Liver (tissue), 9 donors: ENCODE measurements at regions not wholly inside any gene's neighbourhood (a gene's known extent, or its start where the extent isn't known, plus 50 kb on each side); places are given as distances from the start of the nearest gene placed in this dataset. TPM values are rescaled to one million over a fixed set of nuclear protein-coding genes. Genes with fewer than 3 reads are reported as not detected.

Experiments used
- DNase-seq: peaks from one replicate; pipeline ENCODE4 v3.0.0-alpha.2; 2017; ENCODE audit warnings: low spot score
- H3K27ac ChIP-seq, 2 donors: one replicate each; pipeline ENCODE4 v1.7.0; 2013; ENCODE audit warnings: inconsistent platforms in 2 of 2, low read length in 2 of 2, control low read depth in 1 of 2, low read depth in 1 of 2, mild to moderate bottlenecking in 1 of 2
- H3K27me3 ChIP-seq, 4 donors: one replicate each; pipeline versions ENCODE4 v1.6.1 to v1.7.0; 2013; ENCODE audit warnings: low read length in 3 of 4, inconsistent platforms in 1 of 4, mild to moderate bottlenecking in 1 of 4, moderate library complexity in 1 of 4; ENCODE audit not compliant: control insufficient read depth in 4 of 4, insufficient read depth in 4 of 4
- H3K36me3 ChIP-seq, 4 donors: one replicate each; pipeline versions ENCODE4 v1.6.1 to v1.7.0; 2013; ENCODE audit warnings: low read length in 3 of 4, mild to moderate bottlenecking in 3 of 4, low read depth in 1 of 4, moderate library complexity in 1 of 4; ENCODE audit not compliant: control insufficient read depth in 4 of 4, insufficient read depth in 3 of 4
- H3K4me1 ChIP-seq, 4 donors: one replicate each; pipeline versions ENCODE4 v1.6.1 to v1.7.0; 2013; ENCODE audit warnings: low read length in 3 of 4, mild to moderate bottlenecking in 3 of 4, moderate library complexity in 1 of 4; ENCODE audit not compliant: control insufficient read depth in 4 of 4, insufficient read depth in 4 of 4
- H3K4me3 ChIP-seq, 3 donors: one replicate each; pipeline versions ENCODE4 v1.6.1 to v1.7.0; 2013; ENCODE audit warnings: low read length in 3 of 3, control low read depth in 1 of 3, low read depth in 1 of 3, mild to moderate bottlenecking in 1 of 3
- H3K9ac ChIP-seq, 2 donors: one replicate each; pipeline ENCODE4 v1.7.0; 2013; ENCODE audit warnings: low read length in 2 of 2, mild to moderate bottlenecking in 2 of 2, moderate library complexity in 2 of 2, control low read depth in 1 of 2, low read depth in 1 of 2
- H3K9me3 ChIP-seq, 4 donors: one replicate each; pipeline versions ENCODE4 v1.6.1 to v1.7.0; 2013; ENCODE audit warnings: low read length in 3 of 4; ENCODE audit not compliant: control insufficient read depth in 4 of 4
- FOXA1 ChIP-seq: IDR thresholded peaks from 2 replicates; pipeline ENCODE4 v1.6.1; 2016; ENCODE audit warnings: antibody characterized with exemption
- FOXA2 ChIP-seq: IDR thresholded peaks from 2 replicates; pipeline ENCODE4 v1.6.1; 2016; ENCODE audit warnings: antibody characterized with exemption
- GABPA ChIP-seq, 2 donors: IDR thresholded peaks in 1 of 2; conservative IDR thresholded peaks in 1 of 2; 2 replicates each; pipeline ENCODE4 v1.6.1; 2016; ENCODE audit warnings: antibody characterized with exemption in 2 of 2, mild to moderate bottlenecking in 1 of 2, moderate library complexity in 1 of 2
- HNF4A ChIP-seq, 2 donors: conservative IDR thresholded peaks; 2 replicates each; pipeline ENCODE4 v1.6.1; 2016; ENCODE audit warnings: antibody characterized with exemption in 2 of 2, mild to moderate bottlenecking in 2 of 2
- RAD21 ChIP-seq, 2 donors: IDR thresholded peaks; 2 replicates each; pipeline ENCODE4 v1.6.1; 2016; ENCODE audit warnings: antibody characterized with exemption in 2 of 2, mild to moderate bottlenecking in 2 of 2
- REST ChIP-seq: IDR thresholded peaks from 2 replicates; pipeline ENCODE4 v1.6.1; 2016; ENCODE audit warnings: antibody characterized with exemption, mild to moderate bottlenecking
- SP1 ChIP-seq: IDR thresholded peaks from 2 replicates; pipeline ENCODE4 v1.6.1; 2018; ENCODE audit warnings: antibody characterized with exemption, mild to moderate bottlenecking
- YY1 ChIP-seq: IDR thresholded peaks from 2 replicates; pipeline ENCODE4 v1.6.1; 2016; ENCODE audit warnings: antibody characterized with exemption, mild to moderate bottlenecking
- WGBS: extraction: QIAGEN DNeasy Blood & Tissue Kit; methylation state at CpG from one replicate; pipeline ENCODE4 v1.1.7; 2013; 5-methylcytosine and 5-hydroxymethylcytosine counted together
- small RNA-seq: library from RNA; depleted of rRNA; stranded (forward); fragments of <200 nt; gene quantifications from one replicate; pipeline ENCODE3, GENCODE V24; 2014
- TF ChIP-seq, protein P1 (sequence below): IDR thresholded peaks from 2 replicates; pipeline ENCODE4 v1.6.1; 2016; ENCODE audit warnings: antibody characterized with exemption
- TF ChIP-seq, protein P2 (sequence below): fragments of 150-350 bp; IDR thresholded peaks from 2 replicates; pipeline ENCODE4 v1.5.1; 2017; ENCODE audit warnings: improper control_type of control experiment, low read depth, low read length; ENCODE audit not compliant: missing input control
- donor health status: healthy.
- donor health status: healthy.
- donor health status: healthy.
- donor health status: healthy.
- donor health status: healthy.

GRCh38 chr18:55012008-55012407, 52.7 kb upstream of the CCDC68 start:
- H3K4me1 ChIP-seq, result no peaks in the 10 kb centered on the region
- no peak overlapping the region for H3K9ac ChIP-seq
- H3K9me3 ChIP-seq, result no peaks in the 10 kb centered on the region
- 71% methylated on average over 7 of the region's 7 CpGs for whole genome bisulfite sequencing
- DNase-seq, result no peak
- peaks cover 0 to 2% (median 0%) of the 10 kb centered on the region in 4 donors for H3K27me3 ChIP-seq
- H3K4me3 ChIP-seq, result no peak overlapping the region
- TF ChIP-seq GABPA (IDR thresholded peaks at IDR 0.05 in 1 of 2, conservative IDR thresholded peaks at IDR 0.05 in 1 of 2) (no peak), SP1 (no peak), REST (no peak), YY1 (no peak), FOXA2 (no peak), HNF4A (conservative IDR thresholded peaks at IDR 0.05) (no peak), FOXA1 (no peak), RAD21 (IDR thresholded peaks at IDR 0.05) (no peak)
- TF ChIP-seq, protein P1, sequence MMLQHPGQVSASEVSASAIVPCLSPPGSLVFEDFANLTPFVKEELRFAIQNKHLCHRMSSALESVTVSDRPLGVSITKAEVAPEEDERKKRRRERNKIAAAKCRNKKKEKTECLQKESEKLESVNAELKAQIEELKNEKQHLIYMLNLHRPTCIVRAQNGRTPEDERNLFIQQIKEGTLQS, result no peak
- TF ChIP-seq, protein P2, sequence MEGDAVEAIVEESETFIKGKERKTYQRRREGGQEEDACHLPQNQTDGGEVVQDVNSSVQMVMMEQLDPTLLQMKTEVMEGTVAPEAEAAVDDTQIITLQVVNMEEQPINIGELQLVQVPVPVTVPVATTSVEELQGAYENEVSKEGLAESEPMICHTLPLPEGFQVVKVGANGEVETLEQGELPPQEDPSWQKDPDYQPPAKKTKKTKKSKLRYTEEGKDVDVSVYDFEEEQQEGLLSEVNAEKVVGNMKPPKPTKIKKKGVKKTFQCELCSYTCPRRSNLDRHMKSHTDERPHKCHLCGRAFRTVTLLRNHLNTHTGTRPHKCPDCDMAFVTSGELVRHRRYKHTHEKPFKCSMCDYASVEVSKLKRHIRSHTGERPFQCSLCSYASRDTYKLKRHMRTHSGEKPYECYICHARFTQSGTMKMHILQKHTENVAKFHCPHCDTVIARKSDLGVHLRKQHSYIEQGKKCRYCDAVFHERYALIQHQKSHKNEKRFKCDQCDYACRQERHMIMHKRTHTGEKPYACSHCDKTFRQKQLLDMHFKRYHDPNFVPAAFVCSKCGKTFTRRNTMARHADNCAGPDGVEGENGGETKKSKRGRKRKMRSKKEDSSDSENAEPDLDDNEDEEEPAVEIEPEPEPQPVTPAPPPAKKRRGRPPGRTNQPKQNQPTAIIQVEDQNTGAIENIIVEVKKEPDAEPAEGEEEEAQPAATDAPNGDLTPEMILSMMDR, result no peak
- H3K36me3 ChIP-seq, result no peaks in the 10 kb centered on the region
- no peak overlapping the region for H3K27ac ChIP-seq

Small RNA genes lying in the stretch of these regions (small RNA-seq; reads per million reads assigned to genes)
- not detected for gene RNA5SP459
